Cardiac muscle cell (in vitro differentiated cells and primary cell): ENCODE measurements at regions not wholly inside any gene's neighbourhood (a gene's known extent, or its start where the extent isn't known, plus 50 kb on each side); places are given as distances from the start of the nearest gene placed in this dataset.

ENCODE experiments used
- DNase-seq, 2 donors: peaks; one replicate each; pipeline versions ENCODE4 v3.0.0 to v3.0.0-alpha.2; 2010 to 2017; ENCODE audit warnings: low read depth in 1 of 2, low spot score in 1 of 2
- H3K27ac ChIP-seq: fragments of 200-600 bp; sonication (generic); 2 replicates; pipeline ENCODE4 v1.5.1; 2016
- H3K27me3 ChIP-seq: fragments of 200-600 bp; sonication (generic); 2 replicates; pipeline ENCODE4 v1.6.0; 2016; ENCODE audit warnings: control low read depth
- H3K36me3 ChIP-seq: fragments of 200-600 bp; sonication (generic); 2 replicates; pipeline ENCODE4 v1.5.1; 2016; ENCODE audit warnings: control low read depth
- H3K4me1 ChIP-seq: fragments of 200-600 bp; sonication (generic); 2 replicates; pipeline ENCODE4 v1.8.1; 2017; ENCODE audit warnings: low read depth, mild to moderate bottlenecking, mixed run types
- H3K4me3 ChIP-seq: fragments of 200-600 bp; sonication (generic); 2 replicates; pipeline ENCODE4 v1.5.1; 2016; ENCODE audit warnings: mild to moderate bottlenecking
- H3K9me3 ChIP-seq: fragments of 200-600 bp; sonication (generic); 2 replicates; pipeline ENCODE4 v1.5.1; 2017; ENCODE audit warnings: low read depth, mild to moderate bottlenecking, control low read depth
- TF ChIP-seq, protein P1 (sequence below): IDR thresholded peaks from 2 replicates; pipeline ENCODE4 v1.5.1; 2012; ENCODE audit warnings: low read depth, mild to moderate bottlenecking, low read length

DNA sequence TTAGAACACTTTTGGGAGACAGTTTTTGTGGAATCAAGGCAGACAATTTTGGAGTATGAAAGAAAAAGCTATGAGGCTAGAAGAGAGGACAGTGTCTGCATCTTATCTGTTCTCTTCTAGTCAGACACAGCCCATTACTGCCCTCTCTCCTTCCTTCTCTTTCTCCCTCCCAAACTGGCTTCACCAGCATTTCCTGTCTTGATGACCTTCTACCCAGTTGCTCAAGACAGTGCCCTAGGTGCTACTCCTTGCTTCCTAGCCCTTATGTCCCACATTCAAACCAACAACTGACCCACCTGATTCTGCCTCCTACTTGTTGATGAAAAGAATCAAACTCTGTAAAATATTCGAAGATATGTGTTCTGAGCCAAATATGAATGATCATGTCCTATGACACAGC, 116.4 kb upstream of the RIPOR2 start:
- no peak overlapping the region for H3K4me3 ChIP-seq
- peaks cover 11% of the 10 kb centered on the region for H3K4me1 ChIP-seq
- no peaks in the 10 kb centered on the region for H3K9me3 ChIP-seq
- no peak for DNase-seq
- no peaks in the 10 kb centered on the region for H3K27me3 ChIP-seq
- H3K27ac ChIP-seq: no peak overlapping the region
- no peaks in the 10 kb centered on the region for H3K36me3 ChIP-seq
- TF ChIP-seq, protein P1, sequence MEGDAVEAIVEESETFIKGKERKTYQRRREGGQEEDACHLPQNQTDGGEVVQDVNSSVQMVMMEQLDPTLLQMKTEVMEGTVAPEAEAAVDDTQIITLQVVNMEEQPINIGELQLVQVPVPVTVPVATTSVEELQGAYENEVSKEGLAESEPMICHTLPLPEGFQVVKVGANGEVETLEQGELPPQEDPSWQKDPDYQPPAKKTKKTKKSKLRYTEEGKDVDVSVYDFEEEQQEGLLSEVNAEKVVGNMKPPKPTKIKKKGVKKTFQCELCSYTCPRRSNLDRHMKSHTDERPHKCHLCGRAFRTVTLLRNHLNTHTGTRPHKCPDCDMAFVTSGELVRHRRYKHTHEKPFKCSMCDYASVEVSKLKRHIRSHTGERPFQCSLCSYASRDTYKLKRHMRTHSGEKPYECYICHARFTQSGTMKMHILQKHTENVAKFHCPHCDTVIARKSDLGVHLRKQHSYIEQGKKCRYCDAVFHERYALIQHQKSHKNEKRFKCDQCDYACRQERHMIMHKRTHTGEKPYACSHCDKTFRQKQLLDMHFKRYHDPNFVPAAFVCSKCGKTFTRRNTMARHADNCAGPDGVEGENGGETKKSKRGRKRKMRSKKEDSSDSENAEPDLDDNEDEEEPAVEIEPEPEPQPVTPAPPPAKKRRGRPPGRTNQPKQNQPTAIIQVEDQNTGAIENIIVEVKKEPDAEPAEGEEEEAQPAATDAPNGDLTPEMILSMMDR: no peak

DNA sequence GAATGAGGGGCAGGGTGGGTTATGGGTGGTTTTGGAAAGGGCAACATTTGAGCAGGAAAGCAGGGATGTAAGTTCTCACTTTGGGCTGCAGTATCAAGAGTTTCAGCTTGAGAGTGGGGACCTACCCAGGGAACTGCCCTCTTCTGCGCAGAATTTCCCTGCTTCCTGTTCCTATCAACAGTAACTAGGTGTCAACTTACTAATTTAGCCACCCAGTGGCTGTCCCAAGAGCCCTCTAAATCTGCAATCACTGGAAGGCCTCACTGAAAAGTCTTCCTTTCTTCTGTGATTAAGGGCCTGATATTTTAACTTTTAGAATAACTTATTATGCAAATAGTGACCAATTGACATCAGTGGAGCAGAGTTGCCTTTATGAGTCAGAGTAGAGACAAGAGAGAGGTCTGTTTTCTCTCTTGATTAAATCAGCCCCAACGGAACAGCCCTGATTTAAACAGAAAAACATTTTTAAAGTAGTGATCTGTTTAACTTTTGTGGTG, 118.2 kb upstream of the RIPOR2 start:
- Histone ChIP-seq H3K27ac (no peak overlapping the region), H3K27me3 (no peaks in the 10 kb centered on the region), H3K9me3 (no peaks in the 10 kb centered on the region), H3K36me3 (no peaks in the 10 kb centered on the region), H3K4me1 (peaks cover 11% of the 10 kb centered on the region), H3K4me3 (no peak overlapping the region)
- TF ChIP-seq, protein P1: no peak
- DNase-seq: peak; percentile 24 to 74

DNA sequence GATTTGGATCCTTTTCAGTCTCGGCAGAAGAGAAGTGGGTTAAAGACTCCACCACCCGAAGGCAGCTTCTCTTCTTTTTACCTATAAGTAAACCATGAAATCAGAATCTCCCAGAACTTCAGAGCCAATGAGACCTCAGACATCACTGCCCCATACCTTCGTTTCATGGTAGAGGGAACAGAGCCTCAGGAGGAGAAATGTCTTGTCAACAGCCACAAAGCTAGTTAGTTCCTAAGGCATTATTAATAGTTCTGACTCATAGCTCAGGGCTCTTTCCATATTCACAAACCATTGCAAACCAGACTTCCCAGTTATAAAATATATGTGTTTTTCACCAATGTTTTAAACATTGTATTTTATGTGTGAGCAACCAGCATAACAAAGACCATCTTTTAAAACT, 118.7 kb upstream of the RIPOR2 start:
- peaks cover 11% of the 10 kb centered on the region for H3K4me1 ChIP-seq
- no peaks in the 10 kb centered on the region for H3K36me3 ChIP-seq
- H3K4me3 ChIP-seq: no peak overlapping the region
- DNase-seq: peak in 1 of 2 donors; percentile 65
- no peaks in the 10 kb centered on the region for H3K27me3 ChIP-seq
- TF ChIP-seq, protein P1: no peak
- no peak overlapping the region for H3K27ac ChIP-seq
- H3K9me3 ChIP-seq: no peaks in the 10 kb centered on the region

DNA sequence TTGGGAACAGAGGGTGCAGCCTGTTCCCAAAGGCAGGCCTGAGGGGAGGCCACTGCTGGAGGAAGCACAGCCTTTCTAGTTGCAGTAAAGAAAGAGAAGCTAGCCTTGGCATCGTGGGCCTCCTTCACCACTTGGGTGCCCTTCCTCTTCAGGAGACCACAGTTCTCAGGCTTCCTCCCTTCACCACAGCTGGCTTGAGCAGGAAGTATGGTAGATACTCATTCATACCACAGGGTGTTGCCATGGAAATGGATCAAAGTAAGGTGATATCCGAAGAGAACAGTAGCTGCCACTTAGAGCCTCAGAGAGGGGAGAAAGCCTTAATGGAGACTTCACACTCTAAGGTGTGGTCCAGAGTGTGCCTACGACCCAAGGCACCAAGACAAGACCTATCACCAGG, 120.4 kb upstream of the RIPOR2 start:
- TF ChIP-seq, protein P1: no peak
- H3K27me3 ChIP-seq: no peaks in the 10 kb centered on the region
- peaks cover 11% of the 10 kb centered on the region for H3K4me1 ChIP-seq
- no peaks in the 10 kb centered on the region for H3K9me3 ChIP-seq
- no peak for DNase-seq
- no peaks in the 10 kb centered on the region for H3K36me3 ChIP-seq
- no peak overlapping the region for H3K4me3 ChIP-seq
- H3K27ac ChIP-seq: no peak overlapping the region

DNA sequence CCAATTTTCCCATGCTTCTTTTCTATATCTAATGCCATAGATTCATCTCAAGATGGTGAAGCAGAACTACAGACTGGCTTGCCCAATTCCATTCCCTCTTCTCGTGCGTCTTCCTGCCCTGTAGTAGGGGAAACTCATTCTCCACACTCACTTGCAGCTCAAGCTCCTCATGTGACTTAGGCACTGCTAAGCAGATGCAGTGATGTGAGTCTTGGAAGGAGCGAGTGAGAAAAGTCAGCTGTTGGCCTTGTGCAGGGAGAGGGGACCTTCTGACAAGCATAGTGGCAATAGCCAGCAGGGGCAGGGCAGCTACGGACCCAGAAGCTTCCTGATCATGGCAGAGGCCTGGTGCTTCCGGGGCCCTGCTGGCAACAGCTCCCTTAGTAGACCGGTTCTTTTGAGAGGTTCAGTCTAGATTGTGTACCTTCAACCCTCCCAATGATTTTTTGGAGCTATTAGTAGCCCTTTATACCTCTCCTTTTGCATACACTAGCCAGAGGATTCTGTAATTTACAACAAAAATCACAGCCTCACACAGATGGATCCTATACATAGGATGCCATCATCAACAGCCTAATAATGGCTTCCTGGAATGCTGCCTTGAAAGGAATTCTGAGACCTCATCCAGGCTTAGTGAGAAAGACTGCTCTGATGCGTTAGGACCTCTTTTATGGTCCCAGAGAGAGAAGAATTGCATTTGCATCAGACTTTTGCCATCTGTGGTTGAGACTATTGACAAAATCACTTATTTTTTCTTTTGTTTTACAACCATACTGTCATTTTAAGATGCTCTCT, 121.5 kb upstream of the RIPOR2 start:
- TF ChIP-seq, protein P1: no peak
- Histone ChIP-seq H3K9me3 (no peaks in the 10 kb centered on the region), H3K4me3 (no peak overlapping the region), H3K4me1 (peaks cover 17% of the 10 kb centered on the region), H3K27ac (no peak overlapping the region), H3K27me3 (no peaks in the 10 kb centered on the region), H3K36me3 (no peaks in the 10 kb centered on the region)
- DNase-seq: no peak
